22Rv1 (cell line): ENCODE measurements at regions not wholly inside any gene's neighbourhood (a gene's known extent, or its start where the extent isn't known, plus 50 kb on each side); places are given as distances from the start of the nearest gene placed in this dataset.
"Not testable (repeated sequence)": the region's sequence is repeated elsewhere in the genome, so short reads cannot be mapped to it uniquely, and the experiment has no call there.

Experiments used
- H3K27ac ChIP-seq: fragments of 450-650 bp; 2 replicates; pipeline ENCODE4 v1.5.1; 2017
- CTCF ChIP-seq: fragments of 450-650 bp; IDR thresholded peaks from 2 replicates; pipeline ENCODE4 v1.5.1; 2017; ENCODE audit warnings: mild to moderate bottlenecking
- ZFX ChIP-seq: fragments of 450-650 bp; IDR thresholded peaks from 2 replicates; pipeline ENCODE4 v1.6.1; 2017; ENCODE audit warnings: antibody characterized with exemption, borderline replicate concordance

DNA sequence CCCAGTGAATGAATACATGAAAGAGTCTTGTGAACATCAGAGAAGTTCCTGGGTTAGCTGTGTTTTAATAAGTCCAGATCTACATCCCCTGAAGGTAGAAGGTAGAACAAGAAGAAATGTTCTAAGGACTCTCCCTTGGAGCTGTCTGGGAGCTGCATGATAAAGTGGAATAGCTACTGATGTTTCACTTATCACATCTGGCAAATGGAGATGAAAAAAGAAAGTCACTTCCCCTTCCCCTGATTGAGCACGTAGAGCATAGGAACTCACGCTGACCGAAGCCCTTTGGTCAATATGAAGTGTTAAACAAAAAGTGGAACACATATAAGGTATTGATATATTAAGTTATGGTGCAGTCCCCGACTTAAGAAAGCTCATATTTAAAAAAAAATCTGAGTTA lies 53.2 kb upstream of the PARP1 start:
- H3K27ac ChIP-seq = no peak overlapping the region
- TF ChIP-seq CTCF (no peak), ZFX (no peak)

GRCh38 chr1:226463925-226464586 lies 56.2 kb upstream of the PARP1 start:
- no peak overlapping the region for H3K27ac ChIP-seq
- TF ChIP-seq ZFX (no peak), CTCF (no peak)

DNA sequence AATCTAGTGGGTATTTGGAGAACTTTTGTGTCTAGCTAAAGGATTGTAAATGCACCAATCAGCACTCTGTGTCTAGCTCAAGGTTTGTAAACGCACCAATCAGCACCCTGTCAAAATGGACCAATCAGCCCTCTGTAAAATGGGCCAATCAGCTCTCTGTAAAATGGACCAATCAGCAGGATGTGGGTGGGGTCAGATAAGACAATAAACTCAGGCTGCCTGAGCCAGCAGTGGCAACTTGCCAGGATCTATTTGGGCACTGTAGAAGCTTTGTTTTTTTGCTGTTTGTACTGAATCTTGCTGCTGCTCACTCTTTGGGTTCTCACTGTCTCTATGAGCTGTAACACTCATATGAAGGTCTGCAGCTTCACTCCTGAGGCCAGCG lies 56.7 kb upstream of the PARP1 start:
- not testable (repeated sequence) for H3K27ac ChIP-seq

- no peak overlapping the region for H3K27ac ChIP-seq
- TF ChIP-seq ZFX (no peak), CTCF (no peak)
Observed at GRCh38 chr1:226466296-226466695, 58.4 kb upstream of the PARP1 start.

DNA sequence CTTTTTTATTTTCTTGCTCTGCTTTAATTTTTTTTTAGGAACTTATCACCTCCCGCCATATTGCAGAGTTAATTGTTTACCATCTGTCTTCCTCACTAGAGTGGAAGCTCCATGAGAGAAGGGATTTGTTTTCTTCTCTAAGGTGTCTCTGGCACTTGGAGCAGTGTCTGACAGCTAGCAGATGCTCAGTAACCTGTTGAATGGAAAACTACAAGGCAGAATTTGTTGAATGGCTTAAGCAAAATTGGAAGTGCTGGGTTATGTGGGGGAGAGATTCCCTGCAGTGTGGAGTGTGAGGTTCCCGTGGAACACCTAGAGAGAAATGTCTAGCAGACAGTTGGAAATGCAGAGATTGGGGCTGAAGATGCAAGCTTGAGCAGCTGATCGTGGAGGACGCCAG lies 59.5 kb upstream of the PARP1 start:
- TF ChIP-seq CTCF (no peak), ZFX (no peak)
- no peak overlapping the region for H3K27ac ChIP-seq

GRCh38 chr1:226470921-226471866 lies 63.3 kb upstream of the PARP1 start:
- no peak overlapping the region for H3K27ac ChIP-seq
- no peak for TF ChIP-seq CTCF
- TF ChIP-seq ZFX = no peak

DNA sequence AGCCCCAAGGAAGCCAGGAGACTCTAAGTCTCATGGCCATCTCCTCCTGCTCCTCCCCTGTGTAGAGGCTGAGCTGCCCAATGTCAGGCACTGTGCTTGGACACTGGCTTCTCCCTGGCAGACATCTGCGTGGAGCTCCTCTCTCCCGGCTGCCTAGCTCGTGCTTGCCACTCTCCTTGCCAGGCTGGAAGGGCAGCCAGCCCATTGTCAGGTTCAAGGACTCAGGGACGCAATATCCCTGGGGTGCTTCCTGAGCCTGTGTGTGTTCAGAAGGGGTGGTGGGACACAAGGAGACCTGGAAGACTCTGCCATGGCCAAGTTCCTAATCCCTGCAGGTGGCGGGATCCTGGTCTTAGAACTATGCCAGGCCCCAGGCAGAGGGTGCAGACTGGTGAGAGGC lies 65.4 kb upstream of the PARP1 start:
- TF ChIP-seq ZFX = no peak
- no peak for TF ChIP-seq CTCF
- H3K27ac ChIP-seq = no peak overlapping the region
